Heart left ventricle (tissue), 16 donors: ENCODE measurements at regions not wholly inside any gene's neighbourhood (a gene's known extent, or its start where the extent isn't known, plus 50 kb on each side); places are given as distances from the start of the nearest gene placed in this dataset.

Experiments
- ATAC-seq, 4 donors: fragments of 200-7000 bp; cut with Tn5 transposase; one replicate each; pipeline ENCODE4 v1.9.1; 2020 to 2022; ENCODE audit warnings: moderate library complexity in 4 of 4, mild to moderate bottlenecking in 3 of 4, moderate number of reproducible peaks in 1 of 4
- DNase-seq, 5 donors: peaks; one replicate each; pipeline ENCODE4 v3.0.0-alpha.2; 2020
- H3K27ac ChIP-seq, 12 donors: fragments of 200-600 bp; sonication (generic) in 4 of 12; one replicate each; pipeline versions ENCODE4 v1.5.0 to v1.8.0; 2016 to 2022; ENCODE audit warnings: mild to moderate bottlenecking in 2 of 12
- H3K27me3 ChIP-seq, 9 donors: fragments of 200-600 bp; sonication (generic) in 2 of 9; one replicate each; pipeline versions ENCODE4 v1.5.1 to v1.8.0; 2016 to 2022; ENCODE audit warnings: mild to moderate bottlenecking in 3 of 9
- H3K36me3 ChIP-seq, 9 donors: fragments of 200-600 bp; sonication (generic) in 2 of 9; one replicate each; pipeline versions ENCODE4 v1.5.0 to v1.8.0; 2018 to 2022; ENCODE audit warnings: mild to moderate bottlenecking in 2 of 9
- H3K4me1 ChIP-seq, 12 donors: fragments of 200-600 bp; sonication (generic) in 4 of 12; one replicate each; pipeline versions ENCODE4 v1.5.0 to v1.8.0; 2016 to 2022; ENCODE audit warnings: mild to moderate bottlenecking in 3 of 12
- H3K4me3 ChIP-seq, 12 donors: fragments of 200-600 bp; sonication (generic) in 4 of 12; one replicate each; pipeline versions ENCODE4 v1.5.0 to v1.8.0; 2017 to 2022; ENCODE audit warnings: mild to moderate bottlenecking in 9 of 12, moderate library complexity in 4 of 12
- H3K9me3 ChIP-seq, 12 donors: fragments of 200-600 bp; sonication (generic) in 4 of 12; one replicate each; pipeline versions ENCODE4 v1.5.0 to v1.8.0; 2016 to 2022; ENCODE audit warnings: mild to moderate bottlenecking in 1 of 12
- POLR2A ChIP-seq, 2 donors: fragments of 450-650 bp; IDR thresholded peaks; one replicate each; pipeline ENCODE4 v1.6.1; 2017; ENCODE audit warnings: antibody characterized with exemption in 2 of 2, mild to moderate bottlenecking in 2 of 2, moderate library complexity in 2 of 2
- WGBS, 4 donors: extraction: QIAGEN DNeasy Blood & Tissue Kit in 2 of 4; methylation state at CpG; one replicate each; pipeline versions ENCODE4 v1.1.5 to v1.1.7; 2013 to 2018; 5-methylcytosine and 5-hydroxymethylcytosine counted together
- intact Hi-C, 10 donors: fragments of 100-400 bp; cut with DNase I; formaldehyde crosslinking; loops; one replicate each; pipeline versions ENCODE4 v1.11.1 to v1.14.2; 2022
- TF ChIP-seq, protein P1 (sequence below), 12 donors: fragments of 200-600 bp; sonication (generic) in 4 of 12; IDR thresholded peaks; one replicate each; pipeline versions ENCODE4 v1.5.0 to v1.8.0; 2018 to 2022; ENCODE audit warnings: antibody characterized with exemption in 12 of 12, mild to moderate bottlenecking in 5 of 12
- donor health status: ischemic (EF 13 %, LVEDD 7.1; RV severe dilation, severe dysfunction).
- donor health status: healthy with polysubstance abuse.
- donor health status: DM: no; HTN: yes; CAD: no.
- donor health status: DM: no; HTN: no; CAD: no.
- donor health status: ischemic (EF 25% LVEDD 6.9; RV normal size, moderate dysfunction).
- donor health status: ischemic (EF 25% LVEDD 5.7; RV mildly dilated, moderate dysfunction).
- donor health status: healthy.
- donor health status: DM: yes; HTN: yes; CAD: no.
- donor health status: ischemic (EF 35%, LVEDD 5.7; RV mildly dilated, moderate dysfunction).
- donor health status: nonischemic (EF 11% LVEDD 7.7; RV severe dilation, severe dysfunction).
- donor health status: DM: yes; HTN: yes; CAD: no.
- donor health status: PGD.
- donor health status: ischemic (EF 29% LVEDD 5.4; RV normal size, mild dysfunction).
- donor health status: nonischemic (EF 23%, LVEDD 6.1; RV moderate dilation, normal function).

DNA sequence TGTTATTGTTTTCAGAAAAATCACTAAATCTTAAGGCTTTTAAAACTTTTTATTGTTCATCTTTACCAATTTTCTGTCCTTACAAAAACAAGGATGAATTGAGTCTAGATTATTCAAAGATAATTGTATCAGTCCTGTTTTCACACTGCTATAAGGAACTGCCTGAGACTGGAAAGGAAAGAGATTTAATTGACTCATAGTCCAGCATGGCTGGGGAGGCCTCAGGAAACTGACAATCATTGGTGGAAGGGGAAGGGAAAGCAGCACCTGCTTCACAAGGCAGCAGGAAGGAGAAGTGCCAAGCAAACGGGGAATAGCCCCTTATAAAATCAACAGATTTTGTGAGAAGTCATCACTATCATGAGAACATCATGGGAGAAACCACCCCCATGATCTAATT is 455.6 kb upstream of the ZP4 start:
- H3K4me1 ChIP-seq, result no peaks in the 10 kb centered on the region
- H3K36me3 ChIP-seq, result no peaks in the 10 kb centered on the region
- WGBS, 4 donors, result 34 to 53% (median 47%) methylated on average over 1 of the region's 1 CpG
- no peak for TF ChIP-seq POLR2A (IDR thresholded peaks at IDR 0.05)
- TF ChIP-seq, protein P1, sequence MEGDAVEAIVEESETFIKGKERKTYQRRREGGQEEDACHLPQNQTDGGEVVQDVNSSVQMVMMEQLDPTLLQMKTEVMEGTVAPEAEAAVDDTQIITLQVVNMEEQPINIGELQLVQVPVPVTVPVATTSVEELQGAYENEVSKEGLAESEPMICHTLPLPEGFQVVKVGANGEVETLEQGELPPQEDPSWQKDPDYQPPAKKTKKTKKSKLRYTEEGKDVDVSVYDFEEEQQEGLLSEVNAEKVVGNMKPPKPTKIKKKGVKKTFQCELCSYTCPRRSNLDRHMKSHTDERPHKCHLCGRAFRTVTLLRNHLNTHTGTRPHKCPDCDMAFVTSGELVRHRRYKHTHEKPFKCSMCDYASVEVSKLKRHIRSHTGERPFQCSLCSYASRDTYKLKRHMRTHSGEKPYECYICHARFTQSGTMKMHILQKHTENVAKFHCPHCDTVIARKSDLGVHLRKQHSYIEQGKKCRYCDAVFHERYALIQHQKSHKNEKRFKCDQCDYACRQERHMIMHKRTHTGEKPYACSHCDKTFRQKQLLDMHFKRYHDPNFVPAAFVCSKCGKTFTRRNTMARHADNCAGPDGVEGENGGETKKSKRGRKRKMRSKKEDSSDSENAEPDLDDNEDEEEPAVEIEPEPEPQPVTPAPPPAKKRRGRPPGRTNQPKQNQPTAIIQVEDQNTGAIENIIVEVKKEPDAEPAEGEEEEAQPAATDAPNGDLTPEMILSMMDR (IDR thresholded peaks at IDR 0.05), result no peak
- intact Hi-C loops, result no loop called here
- H3K4me3 ChIP-seq, result no peak overlapping the region
- no peaks in the 10 kb centered on the region for H3K9me3 ChIP-seq
- ATAC-seq (no peak), DNase-seq (no peak)
- no peak overlapping the region for H3K27ac ChIP-seq
- H3K27me3 ChIP-seq, result no peaks in the 10 kb centered on the region

DNA sequence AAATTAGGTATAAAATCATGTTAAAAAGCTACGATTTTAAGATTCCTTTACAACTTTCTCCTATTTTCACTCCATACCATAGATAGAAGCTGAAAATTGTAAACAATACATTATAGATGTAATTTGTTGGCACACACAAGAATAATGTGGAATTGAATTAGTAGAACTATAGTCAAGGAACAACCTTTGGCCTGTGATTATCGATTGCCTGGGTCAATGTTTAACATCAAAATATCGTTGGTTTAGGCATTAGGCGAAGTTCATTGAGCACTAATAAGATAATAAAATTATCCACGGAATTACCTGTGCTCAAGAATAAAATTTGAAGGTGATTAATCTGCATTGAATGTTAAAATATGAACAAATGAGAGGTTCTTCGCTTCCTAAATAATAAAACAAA is 455.1 kb upstream of the ZP4 start:
- no peak for DNase-seq
- intact Hi-C loops, result no loop called here
- Histone ChIP-seq H3K9me3 (no peaks in the 10 kb centered on the region), H3K36me3 (no peaks in the 10 kb centered on the region), H3K4me1 (no peaks in the 10 kb centered on the region), H3K27ac (no peak overlapping the region), H3K4me3 (no peak overlapping the region), H3K27me3 (no peaks in the 10 kb centered on the region)
- no peak for ATAC-seq
- whole genome bisulfite sequencing, 4 donors, result 70 to 79% (median 73%) methylated on average over 6 of the region's 6 CpGs
- TF ChIP-seq, protein P1 (IDR thresholded peaks at IDR 0.05), result no peak
- no peak for TF ChIP-seq POLR2A (IDR thresholded peaks at IDR 0.05)

DNA sequence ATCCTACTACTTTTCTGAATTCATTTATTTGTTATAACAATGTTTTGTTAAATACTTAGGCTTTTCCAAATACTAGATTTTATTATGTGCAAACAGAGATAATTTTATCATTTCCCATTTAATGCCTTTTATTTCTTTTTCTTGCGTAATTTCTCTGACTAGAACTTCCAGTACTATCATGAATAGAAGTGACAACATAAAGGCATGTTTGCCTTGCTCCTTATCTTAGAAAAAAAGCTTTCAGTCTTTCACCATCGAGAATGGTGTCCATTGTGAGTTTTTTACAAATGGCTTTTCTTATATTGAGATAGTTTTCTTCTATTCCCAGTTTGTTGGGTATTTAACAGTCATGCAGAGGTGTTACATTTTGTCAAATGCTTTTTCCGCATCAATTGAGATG is 453.1 kb upstream of the ZP4 start:
- intact Hi-C loops, result no loop called here
- ATAC-seq (no peak), DNase-seq (no peak)
- Histone ChIP-seq H3K36me3 (no peaks in the 10 kb centered on the region), H3K4me3 (no peak overlapping the region), H3K4me1 (no peaks in the 10 kb centered on the region), H3K27me3 (no peaks in the 10 kb centered on the region), H3K9me3 (peaks cover 0 to 3% (median 0%) of the 10 kb centered on the region in 12 donors), H3K27ac (no peak overlapping the region)
- 68 to 73% (median 69%) methylated on average over 3 of the region's 3 CpGs for WGBS, 4 donors
- TF ChIP-seq, protein P1 (IDR thresholded peaks at IDR 0.05), result no peak
- TF ChIP-seq POLR2A (IDR thresholded peaks at IDR 0.05), result no peak

DNA sequence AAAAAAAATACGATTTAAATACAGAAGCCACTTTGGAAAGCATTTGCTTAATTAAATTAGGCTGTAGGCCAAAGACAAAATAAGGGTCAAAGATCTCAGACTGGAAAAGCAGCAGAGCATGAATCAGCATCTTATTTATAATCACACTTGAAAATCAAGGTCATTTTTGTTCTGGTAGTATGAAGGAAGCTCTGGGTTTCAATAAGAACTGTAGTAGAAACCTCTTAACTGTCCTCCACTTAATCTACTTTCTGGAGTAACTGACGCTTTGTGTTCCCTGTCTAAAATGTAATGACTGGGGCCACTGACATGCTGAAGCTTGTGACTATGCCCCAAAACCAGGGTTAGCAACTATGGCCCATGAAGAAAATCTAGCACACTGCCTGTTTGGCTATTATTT is 450.7 kb upstream of the ZP4 start:
- H3K9me3 ChIP-seq, result peaks cover 0 to 16% (median 3%) of the 10 kb centered on the region in 12 donors
- TF ChIP-seq, protein P1 (IDR thresholded peaks at IDR 0.05), result no peak
- no peak for TF ChIP-seq POLR2A (IDR thresholded peaks at IDR 0.05)
- ATAC-seq (no peak), DNase-seq (no peak)
- H3K4me1 ChIP-seq, result no peaks in the 10 kb centered on the region
- H3K4me3 ChIP-seq, result no peak overlapping the region
- no peaks in the 10 kb centered on the region for H3K36me3 ChIP-seq
- WGBS, 4 donors, result 70 to 78% (median 74%) methylated on average over 2 of the region's 2 CpGs
- no peaks in the 10 kb centered on the region for H3K27me3 ChIP-seq
- intact Hi-C loops, result no loop called here
- no peak overlapping the region for H3K27ac ChIP-seq
